ENCODE measurements at regions not wholly inside any gene's neighbourhood (a gene's known extent, or its start where the extent isn't known, plus 50 kb on each side); places are given as distances from the start of the nearest gene placed in this dataset.

DNA sequence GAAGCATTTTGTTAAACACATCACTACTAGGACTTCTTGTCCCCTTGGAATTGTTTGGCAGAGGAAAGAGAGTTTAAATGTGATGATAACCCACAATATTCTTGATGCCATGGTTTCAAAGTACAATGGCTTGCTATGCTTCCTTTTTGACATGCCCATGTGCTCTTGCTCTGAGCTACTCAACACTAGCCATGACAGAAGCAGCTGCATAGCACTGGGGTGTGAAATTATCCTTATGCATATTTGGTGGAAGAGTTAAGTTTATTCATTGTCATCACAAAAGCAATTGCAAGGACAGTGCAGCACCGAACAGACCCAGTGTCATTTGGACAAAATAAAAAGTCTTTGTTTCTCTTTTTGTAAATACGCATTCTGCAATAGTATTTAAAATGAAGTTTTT is 209.9 kb upstream of the CDH20 start:
- TF ChIP-seq POLR2A (IDR thresholded peaks at IDR 0.05) (no peak), CTCF (IDR thresholded peaks at IDR 0.05 in 8 of 11, conservative IDR thresholded peaks at IDR 0.05 in 3 of 11) (no peak), POLR2AphosphoS5 (IDR thresholded peaks at IDR 0.05) (no peak)
